MM.1S (cell line): ENCODE measurements at regions not wholly inside any gene's neighbourhood (a gene's known extent, or its start where the extent isn't known, plus 50 kb on each side); places are given as distances from the start of the nearest gene placed in this dataset.

ENCODE experiments used
- CTCF ChIP-seq: fragments of 300-600 bp; sonication (generic); IDR thresholded peaks from 2 replicates; pipeline ENCODE4 v1.5.1; 2016; ENCODE audit warnings: antibody characterized with exemption, low read length, mixed read lengths
- EZH2 ChIP-seq: fragments of 300-600 bp; sonication (generic); optimal IDR thresholded peaks from 2 replicates; pipeline ENCODE3; 2017; ENCODE audit warnings: low read depth, mild to moderate bottlenecking, antibody characterized with exemption, low read length, mixed read lengths
- EZH2phosphoT487 ChIP-seq: fragments of 300-600 bp; sonication (generic); IDR thresholded peaks from 2 replicates; pipeline ENCODE4 v1.6.1; 2018; ENCODE audit warnings: antibody characterized with exemption, low read length

GRCh38 chr10:32140403-32140802, 84.2 kb upstream of the KIF5B start:
- no peak for TF ChIP-seq CTCF
- TF ChIP-seq EZH2: no peak
- no peak for TF ChIP-seq EZH2phosphoT487
